Stimulated activated CD8-positive, alpha-beta memory T cell treated with anti-CD3 and anti-CD28 coated beads, Interleukin-12 subunit alpha, Interleukin-12 subunit beta, amount 100 ng/mL, for 1 hour (primary cell): ENCODE measurements at regions not wholly inside any gene's neighbourhood (a gene's known extent, or its start where the extent isn't known, plus 50 kb on each side); places are given as distances from the start of the nearest gene placed in this dataset.

Experiments used
- DNase-seq: peaks from one replicate; pipeline ENCODE4 v3.0.0-alpha.2; 2020; ENCODE audit warnings: low read depth

GRCh38 chr7:41793556-41793955, 90.7 kb upstream of the INHBA start:
- DNase-seq = no peak

- no peak for DNase-seq
Observed at GRCh38 chr7:41792120-41792519, 89.2 kb upstream of the INHBA start.

DNA sequence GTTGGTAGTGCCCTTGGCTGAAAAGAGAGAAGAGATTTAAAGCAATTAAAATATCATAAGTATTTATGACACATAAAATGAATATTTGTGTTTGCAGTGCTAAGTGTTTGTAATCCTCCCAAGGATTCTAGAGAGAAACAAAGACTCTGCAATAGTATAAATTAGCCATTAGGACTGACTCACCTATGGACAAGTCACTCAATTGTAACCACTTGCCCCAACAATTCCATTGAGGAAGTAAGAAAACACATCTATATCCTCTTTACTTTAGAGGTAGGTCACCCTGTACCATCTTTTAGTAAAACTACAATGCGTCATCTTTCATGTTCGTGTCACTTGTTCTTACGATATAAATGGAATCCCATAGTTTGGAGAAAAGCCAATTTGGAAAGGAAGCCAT, 85.7 kb upstream of the INHBA start:
- DNase-seq = no peak

GRCh38 chr7:41787651-41788350, 84.9 kb upstream of the INHBA start:
- DNase-seq = no peak

- DNase-seq = no peak
Observed at GRCh38 chr7:41786944-41787343, 84.1 kb upstream of the INHBA start.

- DNase-seq = no peak
Observed at GRCh38 chr7:41786404-41786803, 83.5 kb upstream of the INHBA start.

- DNase-seq = no peak
Observed at GRCh38 chr7:41785840-41786239, 83.0 kb upstream of the INHBA start.

- DNase-seq = no peak
Observed at GRCh38 chr7:41785265-41785664, 82.4 kb upstream of the INHBA start.

- no peak for DNase-seq
Observed at GRCh38 chr7:41779918-41780317, 77.0 kb upstream of the INHBA start.

GRCh38 chr7:41777894-41778596, 75.2 kb upstream of the INHBA start:
- DNase-seq = no peak

DNA sequence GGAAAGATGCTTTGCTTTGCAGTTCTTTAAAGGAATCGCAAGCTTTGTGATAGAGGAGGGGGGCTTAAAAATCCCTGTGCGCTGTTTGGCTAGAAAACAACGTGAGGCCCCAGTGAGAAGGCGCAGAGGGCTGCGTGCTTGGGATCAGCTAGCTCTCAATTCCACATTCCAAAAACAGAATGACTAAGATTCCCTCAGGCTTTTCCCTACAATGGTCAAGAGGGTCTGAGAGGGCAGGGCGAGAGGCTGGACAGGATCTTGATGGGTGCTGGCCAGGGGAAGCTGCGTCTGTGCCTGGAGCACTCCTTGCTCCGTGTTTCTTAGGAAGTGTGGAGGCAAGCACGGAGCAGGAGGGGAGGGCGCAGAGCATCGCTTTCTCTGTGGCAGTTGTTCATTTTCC, 72.1 kb upstream of the INHBA start:
- DNase-seq = no peak

GRCh38 chr7:41773756-41774155, 70.9 kb upstream of the INHBA start:
- no peak for DNase-seq

DNA sequence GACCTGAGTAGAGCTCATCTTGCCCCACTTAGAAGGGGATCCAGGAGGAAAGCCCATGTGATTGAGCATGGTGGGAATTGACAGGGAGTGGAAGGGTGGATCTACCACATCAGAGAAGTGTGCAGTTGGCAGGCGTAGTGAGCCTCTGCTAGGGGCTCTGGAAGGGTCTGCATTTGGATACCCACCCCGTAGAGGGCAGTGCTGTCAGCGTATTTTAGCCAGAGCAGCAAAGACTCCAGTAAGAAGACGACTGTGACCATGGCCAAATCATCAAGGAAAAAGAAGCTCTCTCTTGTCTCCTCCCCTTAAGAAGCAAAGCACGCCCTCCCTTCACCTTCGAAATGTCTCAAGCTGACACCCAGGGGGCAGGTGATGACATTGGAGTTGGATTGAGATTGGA, 68.8 kb upstream of the INHBA start:
- DNase-seq = no peak

GRCh38 chr7:41769162-41769561, 66.3 kb upstream of the INHBA start:
- no peak for DNase-seq

- no peak for DNase-seq
Observed at GRCh38 chr7:41763626-41764025, 60.7 kb upstream of the INHBA start.

DNA sequence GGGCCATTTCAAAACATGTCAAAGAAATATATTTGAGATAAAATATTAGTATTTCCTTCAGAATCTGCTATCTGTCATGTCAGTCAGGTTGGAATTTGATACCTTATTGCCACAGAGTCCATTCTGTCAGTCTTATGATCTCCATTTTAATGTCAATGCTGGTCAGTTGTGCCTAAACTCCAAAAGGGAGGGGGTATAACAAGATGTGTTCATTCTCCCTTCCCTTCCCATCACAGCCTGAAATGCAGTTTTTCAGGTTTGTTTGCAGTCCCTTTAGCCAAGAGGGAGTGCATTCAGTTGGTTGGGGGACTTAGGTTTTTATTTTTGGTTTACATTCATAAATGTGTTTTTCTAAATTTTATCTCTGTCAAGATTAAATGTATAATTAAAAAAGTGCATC, 59.8 kb upstream of the INHBA start:
- DNase-seq = no peak

DNA sequence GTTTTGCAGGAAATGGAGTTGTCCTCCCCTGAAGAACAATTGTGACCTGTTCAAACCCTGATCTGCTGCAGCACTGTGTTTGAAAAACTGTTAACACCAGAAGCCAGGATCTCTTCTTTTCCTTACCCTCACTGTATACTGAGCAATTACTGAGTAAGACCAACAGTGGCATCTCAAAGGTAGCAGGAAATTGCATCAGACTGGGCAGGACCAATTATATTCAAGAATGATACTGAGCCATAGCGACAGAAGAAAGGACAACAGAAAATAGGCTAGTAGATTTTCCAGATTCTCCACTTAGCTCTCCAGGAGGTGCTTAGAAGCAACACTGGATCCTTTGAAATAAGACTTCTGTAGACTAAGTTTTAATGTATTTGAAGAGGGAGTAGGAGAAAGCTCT, 57.4 kb upstream of the INHBA start:
- DNase-seq = no peak

GRCh38 chr7:41758321-41758720, 55.4 kb upstream of the INHBA start:
- DNase-seq = no peak

- DNase-seq = no peak
Observed at GRCh38 chr7:41756650-41757182, 53.8 kb upstream of the INHBA start.

DNA sequence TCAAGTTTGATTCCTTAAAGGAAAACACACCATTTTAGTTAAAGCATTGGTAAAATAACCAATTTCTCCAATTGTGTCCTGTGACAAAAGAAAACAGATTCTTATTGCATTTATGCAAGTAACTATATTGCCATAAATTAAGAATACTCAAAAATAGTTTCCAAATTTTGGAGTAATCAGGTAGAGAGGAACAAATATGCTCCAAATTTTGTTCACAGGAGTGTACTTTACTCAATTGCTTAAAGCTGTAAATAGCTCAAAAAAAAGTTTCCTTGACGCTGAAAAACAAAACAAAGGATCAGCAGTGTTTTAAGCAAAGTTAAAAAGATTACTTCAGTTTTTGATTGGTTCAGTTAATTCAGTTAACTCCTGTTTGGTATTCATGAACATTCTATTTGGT, 52.2 kb upstream of the INHBA start:
- no peak for DNase-seq

GRCh38 chr7:41754046-41754445, 51.2 kb upstream of the INHBA start:
- DNase-seq = no peak
